GM10248 (cell line): ENCODE measurements at regions not wholly inside any gene's neighbourhood (a gene's known extent, or its start where the extent isn't known, plus 50 kb on each side); places are given as distances from the start of the nearest gene placed in this dataset.

Experiments used
- CTCF ChIA-PET: fragments of 300-600 bp; sonication (Branson Sonifier 250); formaldehyde crosslinking; extraction: SDS; loops from one replicate; lab custom pipeline; 2021; ENCODE audit warnings: antibody characterized with exemption; lab: Yijun Ruan, JAX
- POLR2A ChIA-PET: fragments of 350-650 bp; sonication (Branson Sonifier 250); formaldehyde crosslinking; extraction: SDS; loops from one replicate; lab custom pipeline; 2020; ENCODE audit warnings: antibody characterized with exemption; lab: Yijun Ruan, JAX
- DNase-seq: peaks from one replicate; pipeline ENCODE4 v3.0.0; 2012; ENCODE audit errors: extremely low spot score
- CTCF ChIP-seq: IDR thresholded peaks from 2 replicates; pipeline ENCODE4 v1.5.1; 2012; ENCODE audit warnings: mild to moderate bottlenecking, low read depth; ENCODE audit errors: extremely low read depth, missing control alignments, control extremely low read depth

GRCh38 chr17:36813357-36813756 is 123.9 kb upstream of the LHX1 start:
- no peak for DNase-seq
- ChIA-PET CTCF (no interaction called here), POLR2A (no interaction called here)
- no peak for TF ChIP-seq CTCF

GRCh38 chr17:36813957-36814563 is 123.2 kb upstream of the LHX1 start:
- no peak for DNase-seq
- ChIA-PET CTCF (no interaction called here), POLR2A (no interaction called here)
- TF ChIP-seq CTCF = no peak

- ChIA-PET CTCF (no interaction called here), POLR2A (no interaction called here)
- no peak for TF ChIP-seq CTCF
- no peak for DNase-seq
Observed at GRCh38 chr17:36814958-36815357, 122.3 kb upstream of the LHX1 start.

GRCh38 chr17:36816214-36816906 is 120.9 kb upstream of the LHX1 start:
- ChIA-PET CTCF (interaction anchor here (1.3 kb wide), 1 partner anchor 15 kb away, joined by 3 read pairs; no protein-coding TSS in a partner anchor), POLR2A (no interaction called here)
- DNase-seq = no peak

GRCh38 chr17:36816907-36817288 is 120.4 kb upstream of the LHX1 start:
- POLR2A ChIA-PET = no interaction called here
- CTCF ChIA-PET = interaction anchor here (1.3 kb wide), 1 partner anchor 14 kb away, joined by 3 read pairs; no protein-coding TSS in a partner anchor
- DNase-seq = no peak
- no peak for TF ChIP-seq CTCF

More at GRCh38 chr17:36816214-36816906, 120.9 kb upstream of the LHX1 start:
- no peak for TF ChIP-seq CTCF

- ChIA-PET POLR2A (no interaction called here), CTCF (interaction anchor here (1.1 kb wide), 1 partner anchor 13 kb away, joined by 3 read pairs; no protein-coding TSS in a partner anchor)
- DNase-seq = no peak
- no peak for TF ChIP-seq CTCF
Observed at GRCh38 chr17:36817483-36818048, 119.7 kb upstream of the LHX1 start.
